ENCODE measurements at regions not wholly inside any gene's neighbourhood (a gene's known extent, or its start where the extent isn't known, plus 50 kb on each side); places are given as distances from the start of the nearest gene placed in this dataset.
"Not testable (repeated sequence)": the region's sequence is repeated elsewhere in the genome, so short reads cannot be mapped to it uniquely, and the experiment has no call there.

- no peaks in the 10 kb centered on the region for H3K36me3 Mint-ChIP-seq (ENCODE audit: low read depth)
- ChIA-PET CTCF (no interaction called here), POLR2A (no interaction called here)
- DNase-seq: no peak
- no peak for ATAC-seq (ENCODE audit: low read depth)
- H3K4me1 Mint-ChIP-seq: no peaks in the 10 kb centered on the region
- intact Hi-C loops (cut with micrococcal nuclease): no loop called here
- no peak overlapping the region for H3K4me3 Mint-ChIP-seq
- peaks cover 2% of the 10 kb centered on the region for H3K27me3 Mint-ChIP-seq
- H3K27ac Mint-ChIP-seq: no peak overlapping the region
- TF ChIP-seq CTCF (IDR thresholded peaks at IDR 0.05): no peak
- no peaks in the 10 kb centered on the region for H3K9me3 Mint-ChIP-seq
Observed at GRCh38 chr5:126137891-126138280, 285.3 kb upstream of the GRAMD2B start.

- intact Hi-C loops (cut with micrococcal nuclease): no loop called here
- no peak overlapping the region for H3K4me3 Mint-ChIP-seq
- TF ChIP-seq CTCF (IDR thresholded peaks at IDR 0.05): no peak
- no peaks in the 10 kb centered on the region for H3K36me3 Mint-ChIP-seq (ENCODE audit: low read depth)
- DNase-seq (no peak), ATAC-seq (ENCODE audit: low read depth) (no peak)
- ChIA-PET POLR2A (no interaction called here), CTCF (no interaction called here)
- H3K4me1 Mint-ChIP-seq: no peaks in the 10 kb centered on the region
- no peak overlapping the region for H3K27ac Mint-ChIP-seq
- H3K9me3 Mint-ChIP-seq: no peaks in the 10 kb centered on the region
- H3K27me3 Mint-ChIP-seq: peaks cover 2% of the 10 kb centered on the region
Observed at GRCh38 chr5:126138281-126138931, 284.8 kb upstream of the GRAMD2B start.

GRCh38 chr5:126139086-126139485 is 284.1 kb upstream of the GRAMD2B start:
- ChIA-PET CTCF (no interaction called here), POLR2A (no interaction called here)
- peaks cover 2% of the 10 kb centered on the region for H3K27me3 Mint-ChIP-seq
- no peak overlapping the region for H3K27ac Mint-ChIP-seq
- no peaks in the 10 kb centered on the region for H3K4me1 Mint-ChIP-seq
- no peaks in the 10 kb centered on the region for H3K9me3 Mint-ChIP-seq
- H3K36me3 Mint-ChIP-seq (ENCODE audit: low read depth): no peaks in the 10 kb centered on the region
- no peak for DNase-seq
- no peak overlapping the region for H3K4me3 Mint-ChIP-seq
- TF ChIP-seq CTCF (IDR thresholded peaks at IDR 0.05): no peak
- ATAC-seq (ENCODE audit: low read depth): no peak
- intact Hi-C loops (cut with micrococcal nuclease): no loop called here

GRCh38 chr5:126139773-126140172 is 283.4 kb upstream of the GRAMD2B start:
- H3K9me3 Mint-ChIP-seq: no peaks in the 10 kb centered on the region
- H3K4me1 Mint-ChIP-seq: no peaks in the 10 kb centered on the region
- no peak for DNase-seq
- intact Hi-C loops (cut with micrococcal nuclease): no loop called here
- ATAC-seq (ENCODE audit: low read depth): no peak
- H3K27ac Mint-ChIP-seq: no peak overlapping the region
- CTCF ChIA-PET: no interaction called here
- peaks cover 2% of the 10 kb centered on the region for H3K27me3 Mint-ChIP-seq
- no peak for TF ChIP-seq CTCF (IDR thresholded peaks at IDR 0.05)
- POLR2A ChIA-PET: no interaction called here
- no peaks in the 10 kb centered on the region for H3K36me3 Mint-ChIP-seq (ENCODE audit: low read depth)
- no peak overlapping the region for H3K4me3 Mint-ChIP-seq

GRCh38 chr5:126143622-126144021 is 279.6 kb upstream of the GRAMD2B start:
- POLR2A ChIA-PET: no interaction called here
- no peaks in the 10 kb centered on the region for H3K27me3 Mint-ChIP-seq
- H3K27ac Mint-ChIP-seq: no peak overlapping the region
- CTCF ChIA-PET: no interaction called here
- DNase-seq: no peak
- no peak for ATAC-seq (ENCODE audit: low read depth)
- H3K9me3 Mint-ChIP-seq: no peaks in the 10 kb centered on the region
- no peak for TF ChIP-seq CTCF (IDR thresholded peaks at IDR 0.05)
- H3K4me1 Mint-ChIP-seq: no peaks in the 10 kb centered on the region
- no peak overlapping the region for H3K4me3 Mint-ChIP-seq
- H3K36me3 Mint-ChIP-seq (ENCODE audit: low read depth): no peaks in the 10 kb centered on the region
- intact Hi-C loops (cut with micrococcal nuclease): no loop called here

- H3K4me1 Mint-ChIP-seq; ATAC-seq (ENCODE audit: low read depth); POLR2A ChIA-PET; CTCF ChIA-PET; H3K27ac Mint-ChIP-seq; H3K9me3 Mint-ChIP-seq; intact Hi-C loops (cut with micrococcal nuclease); H3K4me3 Mint-ChIP-seq; H3K36me3 Mint-ChIP-seq (ENCODE audit: low read depth); H3K27me3 Mint-ChIP-seq; DNase-seq: not testable (repeated sequence)
Observed at GRCh38 chr5:126150319-126150718, 272.9 kb upstream of the GRAMD2B start.

GRCh38 chr5:126155298-126155697 is 267.9 kb upstream of the GRAMD2B start:
- H3K9me3 Mint-ChIP-seq; H3K4me1 Mint-ChIP-seq; H3K27me3 Mint-ChIP-seq; intact Hi-C loops (cut with micrococcal nuclease); CTCF ChIA-PET; ATAC-seq (ENCODE audit: low read depth); H3K4me3 Mint-ChIP-seq; DNase-seq; H3K27ac Mint-ChIP-seq; POLR2A ChIA-PET; H3K36me3 Mint-ChIP-seq (ENCODE audit: low read depth): not testable (repeated sequence)
